Nephron progenitor cell (in vitro differentiated cells): ENCODE measurements at regions not wholly inside any gene's neighbourhood (a gene's known extent, or its start where the extent isn't known, plus 50 kb on each side); places are given as distances from the start of the nearest gene placed in this dataset.
"Not testable (repeated sequence)": the region's sequence is repeated elsewhere in the genome, so short reads cannot be mapped to it uniquely, and the experiment has no call there.

ENCODE experiments used
- DNase-seq: peaks from one replicate; pipeline ENCODE4 v3.0.0; 2021
- H3K27ac Mint-ChIP-seq: 2 replicates; pipeline ENCODE4 v1.8.0; 2021; ENCODE audit warnings: mild to moderate bottlenecking, moderate library complexity, mixed read lengths
- H3K27me3 Mint-ChIP-seq: 2 replicates; pipeline ENCODE4 v1.8.0; 2021; ENCODE audit warnings: mild to moderate bottlenecking, low read depth, mixed read lengths; ENCODE audit not compliant: poor library complexity
- H3K36me3 Mint-ChIP-seq: 2 replicates; pipeline ENCODE4 v1.8.0; 2021; ENCODE audit warnings: low read depth, mixed read lengths
- H3K4me1 Mint-ChIP-seq: 2 replicates; pipeline ENCODE4 v1.8.0; 2021; ENCODE audit warnings: mixed read lengths
- H3K4me3 Mint-ChIP-seq: 2 replicates; pipeline ENCODE4 v1.8.0; 2021; ENCODE audit warnings: mild to moderate bottlenecking, moderate library complexity, mixed read lengths
- H3K9me3 Mint-ChIP-seq: 2 replicates; pipeline ENCODE4 v1.8.0; 2021; ENCODE audit warnings: mild to moderate bottlenecking, moderate library complexity, mixed read lengths
- CTCF ChIP-seq: fragments of 200-600 bp; sonication (generic); IDR thresholded peaks from 2 replicates; pipeline ENCODE4 v1.5.0; 2021; ENCODE audit warnings: antibody characterized with exemption

- Mint-ChIP-seq H3K4me1 (no peaks in the 10 kb centered on the region), H3K27me3 (no peaks in the 10 kb centered on the region), H3K9me3 (no peaks in the 10 kb centered on the region), H3K27ac (no peak overlapping the region), H3K4me3 (no peak overlapping the region), H3K36me3 (no peaks in the 10 kb centered on the region)
- DNase-seq = no peak
- TF ChIP-seq CTCF = no peak
Measured at GRCh38 chr3:35307296-35307695, 332.0 kb upstream of the ARPP21 start.

- not testable (repeated sequence) for H3K4me3 Mint-ChIP-seq, DNase-seq, H3K4me1 Mint-ChIP-seq, H3K27ac Mint-ChIP-seq, H3K9me3 Mint-ChIP-seq, H3K27me3 Mint-ChIP-seq, H3K36me3 Mint-ChIP-seq
Measured at GRCh38 chr3:35316841-35317240, 322.5 kb upstream of the ARPP21 start.

- Mint-ChIP-seq H3K4me1 (no peaks in the 10 kb centered on the region), H3K27ac (no peak overlapping the region), H3K36me3 (no peaks in the 10 kb centered on the region), H3K27me3 (no peaks in the 10 kb centered on the region), H3K4me3 (no peak overlapping the region), H3K9me3 (peaks cover 24% of the 10 kb centered on the region)
- DNase-seq = no peak
- no peak for TF ChIP-seq CTCF
Measured at GRCh38 chr3:35320646-35321407, 318.5 kb upstream of the ARPP21 start.

DNA sequence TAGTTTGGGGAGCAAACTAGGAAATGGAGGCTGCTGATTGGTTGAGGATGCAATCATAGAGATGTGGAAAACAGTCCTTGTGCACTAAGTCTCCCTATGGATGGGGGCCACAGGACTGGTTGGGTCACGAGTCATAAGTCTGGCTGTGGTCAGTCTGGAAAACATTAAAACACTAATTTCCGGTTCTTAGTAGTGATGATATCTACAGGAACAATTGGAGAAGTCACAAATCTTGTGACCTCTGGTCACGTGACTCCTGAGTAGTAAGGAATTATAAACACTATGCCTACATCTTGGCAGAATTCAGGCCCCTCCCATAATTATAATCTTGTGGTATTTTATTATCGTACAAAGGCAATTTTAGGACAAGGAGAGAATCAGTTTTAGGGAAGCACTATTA is 317.3 kb upstream of the ARPP21 start:
- Mint-ChIP-seq H3K27me3 (no peaks in the 10 kb centered on the region), H3K4me1 (no peaks in the 10 kb centered on the region), H3K27ac (no peak overlapping the region), H3K9me3 (peaks cover 26% of the 10 kb centered on the region), H3K36me3 (no peaks in the 10 kb centered on the region), H3K4me3 (no peak overlapping the region)
- DNase-seq = no peak
- no peak for TF ChIP-seq CTCF

- no peak for TF ChIP-seq CTCF
- H3K9me3 Mint-ChIP-seq = no peaks in the 10 kb centered on the region
- no peaks in the 10 kb centered on the region for H3K36me3 Mint-ChIP-seq
- no peak for DNase-seq
- no peak overlapping the region for H3K27ac Mint-ChIP-seq
- no peak overlapping the region for H3K4me3 Mint-ChIP-seq
- H3K27me3 Mint-ChIP-seq = no peaks in the 10 kb centered on the region
- no peaks in the 10 kb centered on the region for H3K4me1 Mint-ChIP-seq
Measured at GRCh38 chr3:35335703-35336102, 303.6 kb upstream of the ARPP21 start.

- no peaks in the 10 kb centered on the region for H3K36me3 Mint-ChIP-seq
- no peak overlapping the region for H3K4me3 Mint-ChIP-seq
- H3K27me3 Mint-ChIP-seq = no peaks in the 10 kb centered on the region
- no peak for DNase-seq
- no peaks in the 10 kb centered on the region for H3K9me3 Mint-ChIP-seq
- no peak overlapping the region for H3K27ac Mint-ChIP-seq
- no peaks in the 10 kb centered on the region for H3K4me1 Mint-ChIP-seq
- no peak for TF ChIP-seq CTCF
Measured at GRCh38 chr3:35336601-35337000, 302.7 kb upstream of the ARPP21 start.
